Activated T-cell treated with anti-CD3 and anti-CD28 coated beads for 1 hour (primary cell): ENCODE measurements at regions not wholly inside any gene's neighbourhood (a gene's known extent, or its start where the extent isn't known, plus 50 kb on each side); places are given as distances from the start of the nearest gene placed in this dataset.
"Not testable (repeated sequence)": the region's sequence is repeated elsewhere in the genome, so short reads cannot be mapped to it uniquely, and the experiment has no call there.

ENCODE experiments used
- DNase-seq: peaks from one replicate; pipeline ENCODE4 v3.0.0-alpha.2; 2020; ENCODE audit warnings: low read depth

DNA sequence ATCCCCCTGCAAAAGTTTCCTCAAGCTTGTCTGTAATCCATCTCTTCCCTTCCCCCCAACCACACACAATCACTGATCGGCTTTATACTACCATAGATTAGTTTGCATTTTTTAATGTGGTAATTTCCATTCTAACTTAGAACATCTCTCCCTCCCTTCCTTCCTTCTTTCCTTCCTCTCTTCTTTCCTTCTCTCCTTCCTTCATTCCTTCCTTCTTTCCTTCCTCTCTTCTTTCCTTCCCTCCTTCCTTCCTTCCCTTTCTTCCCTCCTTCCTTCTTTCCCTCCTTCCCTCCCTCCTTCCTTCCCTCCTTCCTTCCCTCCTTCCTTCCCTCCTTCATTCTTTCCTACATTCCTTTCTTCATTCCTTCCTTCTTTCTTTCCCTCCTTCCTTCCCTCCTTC lies 166.2 kb upstream of the MSX2 start:
- no peak for DNase-seq

DNA sequence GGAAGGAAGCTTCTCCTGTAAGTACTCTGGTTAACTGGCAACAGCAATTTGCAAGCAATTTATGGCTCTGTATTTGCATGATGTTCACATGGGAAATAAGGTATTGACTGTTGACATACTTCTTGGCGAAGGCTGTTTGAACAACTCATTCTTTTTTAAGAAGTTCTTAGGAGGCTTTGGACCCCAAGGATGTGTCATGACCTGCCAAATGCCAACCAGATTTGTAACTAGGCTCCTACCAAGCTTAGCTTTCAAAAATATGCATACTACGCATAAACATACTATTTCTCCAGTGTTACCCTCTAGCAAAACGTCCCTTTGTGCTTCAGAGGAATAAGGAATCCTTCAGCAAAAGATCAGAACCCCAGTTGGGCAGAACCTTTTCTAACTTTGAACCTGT lies 165.2 kb upstream of the MSX2 start:
- DNase-seq = no peak

DNA sequence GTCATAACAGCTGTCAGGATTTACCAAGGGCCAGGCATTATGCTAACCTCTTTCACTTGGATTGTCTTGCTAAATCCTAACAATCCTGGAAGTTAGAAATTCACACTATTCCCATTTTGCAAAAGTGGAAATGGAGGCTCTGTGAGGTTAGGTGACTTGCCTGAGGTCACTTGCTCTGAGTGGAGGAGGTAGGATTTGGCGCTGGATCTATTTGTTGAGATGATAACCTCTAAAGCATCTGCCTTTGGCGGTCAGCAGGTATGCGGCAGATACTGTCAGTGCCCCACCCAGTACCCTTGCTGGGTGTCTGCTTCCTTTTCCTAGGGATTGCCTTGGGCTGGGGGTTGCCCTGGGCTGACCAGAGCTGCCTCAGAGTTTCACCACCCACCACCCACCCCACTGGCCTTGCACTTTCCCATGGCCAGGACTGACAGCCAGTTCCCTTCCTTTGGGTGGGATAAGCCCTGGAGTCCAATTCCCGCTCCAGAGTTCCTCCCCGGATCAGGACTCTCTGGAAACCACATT lies 164.8 kb upstream of the MSX2 start:
- DNase-seq = no peak

DNA sequence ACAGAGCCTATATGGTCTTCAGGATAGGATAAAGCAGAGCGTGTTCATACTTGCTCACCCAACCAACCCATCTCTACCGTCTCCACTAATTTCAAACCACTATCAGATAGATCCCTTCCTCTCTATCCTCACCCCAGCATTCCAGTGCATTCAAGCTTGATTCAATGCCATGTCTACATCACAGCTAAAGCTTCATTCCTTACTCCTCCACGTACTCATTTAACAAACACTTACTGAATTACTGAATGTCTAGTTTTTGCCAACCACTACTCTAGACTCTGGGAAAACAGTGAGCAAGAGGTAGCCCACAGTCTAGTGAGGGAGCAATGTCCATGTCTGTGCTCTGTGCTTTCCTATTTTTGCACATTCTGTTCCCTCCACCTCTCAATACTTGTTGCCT lies 163.5 kb upstream of the MSX2 start:
- DNase-seq = no peak

DNA sequence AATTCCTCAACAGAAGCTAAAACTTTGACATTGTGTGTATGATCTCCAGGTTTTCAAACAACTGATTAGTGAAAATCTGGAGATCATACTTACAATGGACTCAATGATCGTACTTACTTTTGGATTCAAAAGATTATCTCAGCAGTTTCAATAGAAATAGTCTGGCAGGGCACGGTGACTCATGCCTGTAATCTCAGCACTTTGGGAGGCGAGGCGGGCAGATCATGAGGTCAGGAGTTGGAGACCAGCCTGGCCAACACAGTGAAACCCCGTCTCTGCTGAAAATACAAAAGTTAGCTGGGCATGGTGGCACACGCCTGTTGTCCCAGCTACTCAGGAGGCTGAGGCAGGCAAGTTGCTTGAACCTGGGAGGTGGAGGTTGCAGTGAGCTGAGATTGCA lies 161.3 kb upstream of the MSX2 start:
- DNase-seq = not testable (repeated sequence)

DNA sequence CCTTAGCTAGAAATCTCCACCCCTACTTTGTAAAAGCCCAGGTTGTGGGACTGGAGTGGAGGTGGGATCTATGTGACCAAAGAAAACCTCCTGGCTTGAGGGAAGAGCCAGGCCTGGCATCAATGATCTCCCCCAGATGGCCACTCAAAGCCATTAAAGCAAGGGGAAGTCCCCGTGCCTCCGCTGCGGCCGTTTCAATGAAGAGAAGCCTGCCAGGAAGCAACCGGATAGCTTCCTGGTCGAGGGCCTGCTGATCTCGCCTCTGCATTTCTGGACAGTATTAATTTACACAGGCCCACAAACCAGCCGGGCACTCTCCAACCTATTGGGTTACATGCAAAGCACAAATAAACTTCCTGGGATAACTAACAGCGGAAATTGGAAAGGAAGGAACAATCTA lies 160.5 kb upstream of the MSX2 start:
- DNase-seq = no peak

DNA sequence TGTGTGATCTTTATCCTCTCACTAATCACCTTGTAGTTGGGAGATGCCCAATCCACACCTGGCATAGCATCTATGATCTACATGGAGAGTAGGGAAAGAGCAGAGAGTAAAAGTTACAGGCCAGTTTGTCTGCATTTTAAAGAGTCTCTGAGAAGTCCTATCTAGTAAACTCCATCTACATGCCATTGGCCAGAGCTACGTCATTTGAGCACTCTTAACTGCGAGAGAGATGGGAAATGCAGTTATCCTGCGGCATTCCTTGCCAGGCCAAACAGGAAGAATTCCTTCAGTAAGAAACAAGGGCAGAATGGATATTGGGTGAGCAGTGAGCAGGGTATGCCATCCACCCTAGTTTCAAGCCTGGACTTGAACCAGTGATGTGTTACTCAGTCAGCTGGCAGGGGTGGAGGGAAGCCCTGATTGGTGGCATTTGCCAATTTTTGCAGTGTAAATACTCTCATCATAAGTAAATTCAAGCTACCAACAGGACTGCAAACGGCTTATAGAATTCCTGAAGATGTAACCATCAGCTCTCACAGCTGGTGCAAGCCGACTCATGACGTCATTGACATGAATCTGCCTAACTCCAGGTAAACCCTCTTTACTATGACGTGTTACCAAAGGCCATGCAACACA lies 156.8 kb upstream of the MSX2 start:
- no peak for DNase-seq

DNA sequence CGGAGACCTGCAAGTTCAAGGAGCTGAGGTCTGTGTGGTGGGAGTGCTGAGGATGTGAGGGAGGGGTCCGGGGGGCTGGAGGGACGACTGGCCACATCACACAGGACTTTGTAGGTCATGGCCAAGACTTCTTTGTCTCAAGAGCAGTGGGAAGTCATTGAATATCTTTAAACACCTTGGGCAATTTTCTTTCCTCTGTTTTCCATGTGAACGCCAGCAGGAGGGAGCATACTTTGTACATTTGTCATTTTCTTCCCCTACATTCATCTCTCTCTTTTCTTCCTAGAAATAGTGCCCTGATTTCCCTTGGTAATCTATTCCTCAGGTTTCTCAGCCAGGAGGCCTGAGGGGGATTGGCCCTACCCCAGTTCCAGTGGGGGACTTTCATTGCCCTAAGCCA lies 153.7 kb upstream of the MSX2 start:
- DNase-seq = no peak

DNA sequence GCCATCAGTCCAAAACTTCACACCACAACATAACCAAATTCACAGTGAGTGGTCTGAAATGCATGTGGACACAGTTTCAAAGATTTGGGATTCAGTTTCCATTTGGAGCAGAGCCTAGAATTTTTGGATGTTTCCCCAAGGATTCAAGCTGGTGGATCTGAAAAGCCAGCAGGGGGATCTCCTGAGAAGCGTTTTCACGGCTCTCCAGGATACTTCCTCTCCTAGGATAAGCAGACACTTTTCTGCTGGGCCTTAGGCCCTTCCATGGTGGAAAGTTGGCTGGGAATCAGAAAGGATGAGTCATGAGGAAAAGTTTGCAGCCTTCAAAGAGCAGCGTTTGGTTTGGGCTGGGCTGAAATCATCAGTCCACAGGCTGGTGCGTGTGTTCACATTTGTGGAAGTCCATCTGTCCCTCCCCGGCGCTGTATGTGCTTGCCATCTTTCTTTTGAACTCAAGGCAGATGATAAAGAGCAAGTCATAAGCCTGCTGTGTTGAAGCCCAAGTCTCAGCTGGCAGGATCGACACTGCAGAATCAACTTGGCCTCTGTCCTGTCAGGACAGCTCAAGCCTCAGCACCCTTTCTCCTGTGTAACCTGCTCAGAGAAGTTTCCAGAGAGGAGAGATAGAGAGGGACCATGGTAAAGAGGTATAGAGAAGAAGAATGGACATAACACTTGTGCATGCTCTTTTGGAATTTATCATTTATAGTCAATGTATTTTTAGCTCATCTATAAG lies 152.6 kb upstream of the MSX2 start:
- DNase-seq = no peak

DNA sequence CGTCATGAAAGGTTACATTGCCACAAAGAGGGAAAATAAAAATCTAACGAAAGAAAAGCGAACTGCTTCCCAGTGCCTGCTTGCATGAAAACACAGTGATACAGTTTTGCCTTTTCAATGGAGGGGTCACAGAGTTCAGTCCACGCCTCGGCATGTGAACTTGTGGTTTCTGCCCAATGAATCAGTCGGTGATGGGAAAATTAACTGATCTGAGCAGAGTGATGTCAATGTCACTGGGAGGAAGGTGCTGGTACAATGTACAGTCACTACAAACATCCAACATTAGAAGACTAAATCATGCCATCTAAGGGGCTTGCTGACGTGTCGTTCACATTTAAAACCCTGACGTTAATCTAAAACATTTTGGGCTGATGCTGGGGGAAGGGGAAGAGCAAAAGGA lies 151.8 kb upstream of the MSX2 start:
- no peak for DNase-seq

DNA sequence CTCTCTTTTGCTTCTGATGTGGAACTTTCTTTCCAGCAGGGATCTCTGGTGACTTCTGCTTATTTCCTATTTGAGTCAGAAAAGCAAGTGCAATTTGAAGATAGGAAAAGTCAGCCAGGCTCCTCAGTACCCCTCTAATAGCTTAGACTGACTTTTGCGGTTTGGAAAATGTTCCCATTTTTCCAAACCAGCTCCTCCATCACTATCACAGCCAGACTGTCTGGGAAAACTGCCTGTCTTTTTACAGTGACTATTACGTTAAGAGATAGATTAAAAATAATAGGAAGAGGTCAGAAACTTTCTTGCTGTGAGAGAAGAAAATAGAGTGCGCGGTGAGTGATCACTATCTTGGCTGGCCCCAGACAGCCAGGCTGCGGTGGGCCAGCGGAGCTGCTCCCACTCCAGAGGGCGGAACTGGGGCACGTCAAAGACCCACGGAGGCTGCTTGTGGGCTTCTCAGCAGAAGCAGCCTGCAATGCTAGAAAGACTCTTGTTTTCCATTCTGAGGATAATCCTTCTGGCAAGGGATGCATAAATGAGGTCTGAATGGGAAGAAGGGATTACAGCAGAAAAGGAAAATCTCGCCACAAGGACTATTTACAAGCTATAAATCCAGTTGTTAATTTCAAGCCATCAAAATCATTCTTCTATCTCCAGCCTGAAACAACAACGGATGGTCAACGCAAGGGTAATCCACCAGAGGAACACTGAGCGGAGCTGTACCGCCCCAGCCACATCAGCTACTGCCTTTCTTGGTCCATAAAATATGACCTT lies 151.0 kb upstream of the MSX2 start:
- no peak for DNase-seq

DNA sequence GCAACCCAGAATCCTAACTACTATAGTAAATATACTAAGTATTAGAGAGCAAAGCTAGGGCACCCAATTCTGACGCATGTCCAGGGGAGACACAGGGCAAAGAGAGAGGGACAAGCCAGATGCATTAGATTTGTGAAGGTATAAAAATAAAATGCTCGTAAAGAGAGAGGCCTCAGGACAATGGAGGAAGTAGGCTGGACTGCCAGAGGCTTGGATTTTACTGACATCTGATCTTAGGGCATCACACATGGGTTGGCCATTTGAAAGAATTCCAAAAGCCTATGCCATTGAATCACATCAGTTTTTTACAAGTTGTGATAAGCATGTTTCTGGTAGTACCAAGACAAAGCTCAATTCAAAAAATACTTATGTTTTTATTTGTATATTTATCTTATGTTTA lies 149.3 kb upstream of the MSX2 start:
- DNase-seq = no peak

DNA sequence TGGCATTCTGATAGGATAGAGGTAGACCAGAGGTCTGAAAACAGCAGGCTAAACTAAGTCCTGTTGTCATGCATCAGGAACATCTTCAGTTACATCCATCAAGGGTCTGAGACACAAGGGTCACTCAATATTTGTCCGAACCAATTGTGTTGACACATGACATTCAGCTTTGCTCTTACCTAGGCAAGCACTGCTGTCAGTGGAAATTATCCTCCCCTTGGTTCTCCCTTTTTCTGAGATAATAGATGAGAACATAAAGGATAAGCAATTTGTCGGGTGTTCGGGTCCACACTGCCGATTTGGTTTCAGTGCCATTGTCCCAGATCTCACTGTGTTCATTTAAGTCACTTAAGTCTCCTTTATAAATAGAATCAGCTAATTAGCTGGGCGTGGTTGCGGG lies 148.3 kb upstream of the MSX2 start:
- DNase-seq = no peak

DNA sequence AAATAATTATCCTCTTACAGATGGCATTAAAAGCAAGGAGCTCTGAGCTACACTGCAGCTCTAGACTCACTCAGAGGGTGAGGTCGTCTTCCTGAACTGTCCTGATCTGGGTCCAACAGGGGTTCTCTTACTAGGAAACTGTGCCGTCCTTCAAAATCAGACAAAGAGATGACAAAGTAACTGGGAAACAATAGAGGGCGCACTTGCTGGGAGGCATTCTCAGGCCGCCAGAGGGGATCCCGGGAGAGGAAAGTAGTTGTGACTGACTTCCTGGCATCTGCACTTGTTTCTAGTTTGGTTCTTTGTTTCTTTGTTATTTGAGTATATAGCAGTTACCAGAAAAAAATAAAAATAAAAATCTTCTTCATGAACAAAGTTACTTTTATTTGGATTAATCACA lies 142.9 kb upstream of the MSX2 start:
- DNase-seq = no peak

DNA sequence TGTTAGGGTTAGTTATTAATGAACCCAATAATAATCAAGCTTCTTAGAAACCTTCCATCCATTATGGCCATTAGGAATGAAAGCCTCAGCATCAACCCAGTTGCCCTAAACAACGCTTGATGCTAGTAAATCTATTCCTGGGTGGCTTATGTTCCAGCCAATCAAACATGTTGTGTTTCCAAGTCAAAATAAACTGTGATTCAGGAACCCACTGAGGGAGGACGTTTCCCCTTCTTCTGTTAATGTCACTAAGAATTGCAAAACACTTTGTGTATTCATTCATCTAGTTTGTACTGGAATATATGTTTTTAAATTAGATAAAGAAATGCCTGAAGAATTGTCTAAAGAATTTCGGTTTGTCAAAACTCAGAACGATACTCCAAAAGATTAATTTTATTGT lies 142.5 kb upstream of the MSX2 start:
- DNase-seq = no peak

DNA sequence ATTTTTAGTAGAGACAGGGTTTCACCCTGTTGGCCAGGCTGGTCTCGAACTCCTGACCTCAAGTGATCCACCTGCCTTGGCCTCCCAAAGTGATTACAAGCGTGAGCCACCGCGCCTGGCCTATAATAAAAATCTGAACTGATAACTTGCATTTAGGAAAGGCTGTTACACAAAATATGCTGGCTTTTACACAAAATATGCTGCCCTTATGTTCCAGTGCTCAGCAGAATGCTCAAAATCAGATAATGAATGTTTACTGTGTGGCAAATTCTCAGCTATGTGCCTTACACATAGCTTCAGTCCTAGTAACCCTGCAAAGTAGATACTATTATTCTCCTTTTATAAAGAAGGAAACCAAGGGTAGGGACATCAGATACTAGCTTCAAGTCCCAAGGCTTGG lies 141.3 kb upstream of the MSX2 start:
- no peak for DNase-seq

DNA sequence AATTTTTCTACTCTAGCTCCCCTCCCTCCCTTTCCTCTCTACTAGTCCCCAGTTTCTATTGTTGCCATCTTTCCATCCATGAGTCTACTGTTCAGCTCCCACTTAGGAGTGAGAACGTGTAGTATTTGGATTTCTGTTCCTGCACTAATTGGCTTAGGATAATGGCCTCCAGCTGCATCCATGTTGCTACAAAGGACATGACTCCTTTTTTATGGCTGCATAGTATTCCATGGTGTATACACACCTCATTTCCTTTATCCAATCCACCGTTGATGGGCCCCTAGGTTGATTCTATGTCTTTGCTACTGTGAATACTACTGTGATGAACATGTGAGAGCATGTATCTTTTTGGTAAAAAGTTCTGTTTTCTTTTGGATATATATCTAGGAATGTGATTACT lies 138.9 kb upstream of the MSX2 start:
- no peak for DNase-seq

DNA sequence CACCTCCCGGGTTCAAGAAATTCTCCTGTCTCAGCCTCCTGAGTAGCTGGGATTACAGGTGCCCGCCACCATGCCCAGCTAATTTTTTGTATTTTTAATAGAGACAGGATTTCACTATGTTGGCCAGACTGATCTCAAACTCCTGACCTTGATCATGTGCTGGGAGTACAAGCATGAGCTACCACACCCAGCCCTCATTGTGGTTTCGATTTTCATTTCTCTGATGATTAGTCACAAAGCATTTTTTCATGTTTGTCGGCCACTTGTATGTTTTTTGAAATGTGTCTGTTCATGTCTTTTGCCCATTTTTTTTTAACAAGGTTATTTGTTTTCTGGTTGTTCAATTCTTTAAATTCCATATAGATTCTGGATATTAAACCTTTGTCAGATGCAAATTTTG lies 138.2 kb upstream of the MSX2 start:
- not testable (repeated sequence) for DNase-seq

DNA sequence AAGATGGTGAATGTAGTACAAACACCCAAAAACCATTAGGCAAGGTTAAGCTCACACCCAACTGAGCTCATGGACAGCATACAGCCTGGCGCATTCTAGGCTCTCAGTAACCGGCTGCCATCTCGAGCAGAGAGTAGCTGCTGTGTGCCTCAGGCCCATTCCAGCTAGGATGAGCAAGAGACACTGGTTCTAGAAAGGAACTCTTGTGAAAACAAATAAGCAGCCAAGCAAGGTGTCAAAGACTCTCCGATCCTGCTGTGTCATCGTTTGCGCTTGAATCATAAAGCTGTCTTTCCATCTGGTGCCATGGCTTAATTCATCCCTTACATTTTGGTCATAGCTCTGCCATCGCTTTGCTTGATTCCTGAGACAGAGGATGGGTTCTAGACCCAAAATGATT lies 135.4 kb upstream of the MSX2 start:
- DNase-seq = no peak

DNA sequence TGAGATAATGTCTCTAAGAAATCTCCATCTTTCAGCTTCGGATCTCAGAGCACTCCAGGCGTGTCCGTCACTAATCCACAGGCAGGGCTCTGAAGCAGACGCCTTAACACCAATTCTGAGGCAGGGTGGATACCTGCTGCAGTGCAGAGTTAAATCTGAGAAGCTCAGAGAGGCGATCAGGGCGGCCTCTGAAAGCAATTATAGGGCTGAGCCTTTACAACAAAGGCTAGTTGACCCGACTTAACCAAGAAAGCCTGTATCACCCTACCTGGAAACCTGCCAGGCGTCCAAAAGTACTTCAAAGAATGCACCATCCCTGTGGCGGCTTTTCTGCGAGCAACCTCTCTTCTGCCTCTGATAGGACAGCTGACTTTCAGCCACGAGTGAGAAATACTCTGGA lies 134.8 kb upstream of the MSX2 start:
- no peak for DNase-seq

DNA sequence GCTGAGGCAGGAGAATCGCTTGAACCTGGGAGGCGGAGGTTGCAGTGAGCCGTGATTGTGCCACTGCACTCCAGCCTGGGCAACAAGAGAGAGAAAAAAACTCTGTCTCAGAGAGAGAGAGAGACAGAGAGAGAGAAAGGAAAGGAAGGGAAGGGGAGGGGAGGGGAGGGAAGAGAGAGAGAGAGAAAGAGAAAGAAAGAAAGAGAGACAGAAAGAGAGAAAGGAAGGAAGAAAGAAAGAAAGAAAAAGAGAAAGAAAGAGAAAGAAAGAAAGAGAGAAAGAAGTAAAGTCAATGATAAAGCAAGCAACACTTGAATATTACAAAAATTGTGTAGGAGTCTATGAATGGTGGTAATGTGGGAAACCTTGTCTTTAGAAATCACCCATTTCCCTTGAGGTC lies 133.6 kb upstream of the MSX2 start:
- DNase-seq = no peak

DNA sequence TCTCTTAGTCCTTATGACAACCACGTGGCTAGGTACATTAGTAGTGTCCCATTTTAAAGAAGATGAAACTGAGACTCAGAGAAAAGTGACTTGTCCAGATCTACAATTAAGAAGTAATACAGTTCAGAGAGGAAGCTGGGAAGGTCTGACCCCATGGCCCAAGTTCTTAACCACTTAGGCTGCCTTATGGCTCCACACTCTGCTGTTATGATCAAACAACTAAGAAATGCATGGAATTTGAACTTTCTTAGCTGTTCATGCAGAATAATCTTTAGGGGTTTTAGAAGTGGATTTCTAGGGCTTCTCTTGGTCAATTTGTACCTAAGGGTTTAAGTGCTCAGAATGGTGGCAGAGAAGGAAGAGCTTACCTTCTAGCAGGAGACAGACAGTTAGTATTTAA lies 128.0 kb upstream of the MSX2 start:
- DNase-seq = no peak

DNA sequence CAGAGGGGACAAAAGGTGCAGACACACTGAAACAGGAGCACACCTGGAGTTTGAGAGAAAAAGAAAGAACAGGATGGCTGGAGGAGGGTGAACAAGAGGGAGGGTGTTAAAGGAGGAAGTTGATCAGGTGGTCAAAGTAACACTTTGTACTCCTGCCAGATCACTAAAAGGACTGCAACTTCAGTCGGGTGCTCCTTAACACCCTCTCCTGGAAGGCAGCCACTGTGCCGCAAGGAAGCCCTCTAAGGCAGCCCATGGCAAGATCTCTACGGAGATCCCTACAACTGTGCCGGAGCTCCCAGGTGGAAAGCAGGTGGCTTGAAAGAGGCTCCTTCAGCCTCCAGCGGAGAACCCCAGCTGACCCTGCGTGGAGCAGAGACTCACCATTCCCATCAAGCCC lies 124.4 kb upstream of the MSX2 start:
- no peak for DNase-seq
